HS-5 (cell line): ENCODE measurements at regions not wholly inside any gene's neighbourhood (a gene's known extent, or its start where the extent isn't known, plus 50 kb on each side); places are given as distances from the start of the nearest gene placed in this dataset.
"Not testable (repeated sequence)": the region's sequence is repeated elsewhere in the genome, so short reads cannot be mapped to it uniquely, and the experiment has no call there.

Experiments used
- DNase-seq: peaks from one replicate; pipeline ENCODE4 v3.0.0-alpha.2; 2012; ENCODE audit warnings: low read depth

GRCh38 chr17:13785981-13786598 lies 184.4 kb upstream of the HS3ST3A1 start:
- no peak for DNase-seq

- no peak for DNase-seq
Measured at GRCh38 chr17:13787636-13788035, 185.9 kb upstream of the HS3ST3A1 start.

- no peak for DNase-seq
Measured at GRCh38 chr17:13788385-13788784, 186.7 kb upstream of the HS3ST3A1 start.

- DNase-seq, result no peak
Measured at GRCh38 chr17:13792314-13792713, 190.6 kb upstream of the HS3ST3A1 start.

- DNase-seq, result no peak
Measured at GRCh38 chr17:13793951-13794350, 192.2 kb upstream of the HS3ST3A1 start.

- DNase-seq, result no peak
Measured at GRCh38 chr17:13797863-13798262, 196.1 kb upstream of the HS3ST3A1 start.

GRCh38 chr17:13806092-13806491 lies 204.4 kb upstream of the HS3ST3A1 start:
- no peak for DNase-seq

- no peak for DNase-seq
Measured at GRCh38 chr17:13807103-13807502, 205.4 kb upstream of the HS3ST3A1 start.

GRCh38 chr17:13812350-13812749 lies 210.6 kb upstream of the HS3ST3A1 start:
- no peak for DNase-seq

- DNase-seq, result no peak
Measured at GRCh38 chr17:13813347-13814240, 211.9 kb upstream of the HS3ST3A1 start.

- DNase-seq, result no peak
Measured at GRCh38 chr17:13822700-13823099, 221.0 kb upstream of the HS3ST3A1 start.

GRCh38 chr17:13825526-13826040 lies 223.9 kb upstream of the HS3ST3A1 start:
- DNase-seq, result no peak

GRCh38 chr17:13827118-13827517 lies 225.4 kb upstream of the HS3ST3A1 start:
- DNase-seq, result no peak

GRCh38 chr17:13833921-13834320 lies 232.2 kb upstream of the HS3ST3A1 start:
- no peak for DNase-seq

GRCh38 chr17:13835151-13835550 lies 233.4 kb upstream of the HS3ST3A1 start:
- DNase-seq, result no peak

- DNase-seq, result no peak
Measured at GRCh38 chr17:13837417-13837816, 231.9 kb upstream of the COX10 start.

GRCh38 chr17:13840254-13840653 lies 229.1 kb upstream of the COX10 start:
- no peak for DNase-seq

GRCh38 chr17:13843862-13844635 lies 225.3 kb upstream of the COX10 start:
- DNase-seq, result no peak

- DNase-seq, result no peak
Measured at GRCh38 chr17:13851889-13852288, 217.4 kb upstream of the COX10 start.

GRCh38 chr17:13855730-13856129 lies 213.6 kb upstream of the COX10 start:
- not testable (repeated sequence) for DNase-seq

GRCh38 chr17:13862346-13862745 lies 207.0 kb upstream of the COX10 start:
- DNase-seq, result no peak

- no peak for DNase-seq
Measured at GRCh38 chr17:13863436-13863835, 205.9 kb upstream of the COX10 start.
